SK-N-SH (cell line): ENCODE measurements at regions not wholly inside any gene's neighbourhood (a gene's known extent, or its start where the extent isn't known, plus 50 kb on each side); places are given as distances from the start of the nearest gene placed in this dataset.

Experiments
- CTCF ChIA-PET: fragments of 300-600, 350-600 bp; formaldehyde crosslinking; extraction: SDS; loops from one replicate; lab custom pipeline; 2021; lab: Yijun Ruan, JAX
- POLR2A ChIA-PET: fragments of 350-600 bp; sonication (Branson Sonifier 250); formaldehyde crosslinking; extraction: SDS; loops from one replicate; lab custom pipeline; 2020; ENCODE audit warnings: antibody characterized with exemption, inconsistent platforms; lab: Yijun Ruan, JAX
- DNase-seq: peaks from one replicate; pipeline ENCODE4 v3.0.0; 2012
- H2AFZ ChIP-seq: fragments of 200-600 bp; sonication (generic); 2 replicates; pipeline ENCODE4 v1.8.1; 2016; ENCODE audit warnings: antibody characterized with exemption, mild to moderate bottlenecking, low read depth
- H3F3A ChIP-seq: fragments of 200-600 bp; sonication (generic); replicated peaks from 2 replicates; pipeline ENCODE3; 2016; ENCODE audit warnings: antibody characterized with exemption, mild to moderate bottlenecking; ENCODE audit not compliant: insufficient read depth
- H3K27ac ChIP-seq, 2 experiments: fragments of 200-500 bp in 1 of 2; fragments of 200-600 bp in 1 of 2; sonication (Bioruptor generic) in 1 of 2; sonication (generic), shearing (Covaris generic) in 1 of 2; 2 replicates each; pipeline versions ENCODE4 v1.5.1 to v1.6.1; 2014 to 2016; ENCODE audit warnings: low read depth in 2 of 2, inconsistent platforms in 1 of 2, low read length in 1 of 2, mild to moderate bottlenecking in 1 of 2, mixed read lengths in 1 of 2
- H3K27me3 ChIP-seq: fragments of 200-600 bp; sonication (generic), shearing (Covaris generic); 2 replicates; pipeline ENCODE4 v1.6.1; 2016; ENCODE audit warnings: mixed run types; ENCODE audit not compliant: insufficient read depth
- H3K36me3 ChIP-seq, 2 experiments: fragments of 200-500 bp in 1 of 2; fragments of 200-600 bp in 1 of 2; sonication (Bioruptor generic) in 1 of 2; sonication (generic) in 1 of 2; replicated peaks in 1 of 2; 2 replicates each; pipeline versions ENCODE3 to v1.5.1; 2014 to 2016; ENCODE audit warnings: low read length in 1 of 2, mild to moderate bottlenecking in 1 of 2; ENCODE audit not compliant: insufficient read depth in 2 of 2, control insufficient read depth in 1 of 2
- H3K4me1 ChIP-seq, 2 experiments: fragments of 200-500 bp in 1 of 2; fragments of 200-600 bp in 1 of 2; sonication (Bioruptor generic) in 1 of 2; sonication (generic), shearing (Covaris generic) in 1 of 2; 2 replicates each; pipeline versions ENCODE4 v1.5.1 to v1.6.1; 2014 to 2016; ENCODE audit warnings: low read depth in 1 of 2, low read length in 1 of 2, mixed run types in 1 of 2; ENCODE audit not compliant: insufficient read depth in 2 of 2, control insufficient read depth in 1 of 2
- H3K4me2 ChIP-seq: fragments of 200-600 bp; sonication (generic), shearing (Covaris generic); 2 replicates; pipeline ENCODE4 v1.6.1; 2017; ENCODE audit warnings: mixed run types
- H3K4me3 ChIP-seq, 2 experiments: fragments of 200-500 bp in 1 of 2; fragments of 200-600 bp in 1 of 2; sonication (Bioruptor generic) in 1 of 2; sonication (generic), shearing (Covaris generic) in 1 of 2; 2 replicates each; pipeline versions ENCODE4 v1.5.1 to v1.8.1; 2014 to 2016; ENCODE audit warnings: low read depth in 2 of 2, inconsistent platforms in 1 of 2, low read length in 1 of 2, mild to moderate bottlenecking in 1 of 2, mixed read lengths in 1 of 2, moderate library complexity in 1 of 2
- H3K79me2 ChIP-seq: fragments of 200-600 bp; sonication (generic); 2 replicates; pipeline ENCODE4 v1.8.1; 2017; ENCODE audit warnings: mild to moderate bottlenecking; ENCODE audit not compliant: insufficient read depth
- H3K9ac ChIP-seq: fragments of 200-600 bp; sonication (generic); 2 replicates; pipeline ENCODE4 v1.6.1; 2017; ENCODE audit warnings: mixed run types
- H3K9me2 ChIP-seq: fragments of 200-600 bp; sonication (generic); 2 replicates; pipeline ENCODE4 v1.6.1; 2017; ENCODE audit warnings: mixed run types
- H3K9me3 ChIP-seq: fragments of 200-600 bp; sonication (generic); 2 replicates; pipeline ENCODE4 v1.6.1; 2017; ENCODE audit warnings: mixed run types, mild to moderate bottlenecking, moderate library complexity
- H4K20me1 ChIP-seq: fragments of 200-600 bp; sonication (generic); 2 replicates; pipeline ENCODE4 v1.6.1; 2017; ENCODE audit warnings: mild to moderate bottlenecking, mixed run types; ENCODE audit not compliant: insufficient read depth
- CHD2 ChIP-seq: fragments of 150-350 bp; IDR thresholded peaks from 2 replicates; pipeline ENCODE4 v1.6.1; 2018; ENCODE audit warnings: low read length; ENCODE audit not compliant: partially characterized antibody
- ELF1 ChIP-seq: IDR thresholded peaks from 2 replicates; pipeline ENCODE4 v1.4.0; 2012
- FOXJ3 ChIP-seq: sonication (generic); formaldehyde crosslinking; IDR thresholded peaks from 2 replicates; pipeline ENCODE4 v1.5.1; 2020; ENCODE audit warnings: mild to moderate bottlenecking, missing genetic modification reagents
- FOXM1 ChIP-seq: IDR thresholded peaks from 2 replicates; pipeline ENCODE4 v1.4.0; 2012; ENCODE audit warnings: low read depth, mild to moderate bottlenecking
- GATA2 ChIP-seq: sonication (generic); formaldehyde crosslinking; IDR thresholded peaks from 2 replicates; pipeline ENCODE4 v1.5.0; 2020; ENCODE audit warnings: mild to moderate bottlenecking, missing genetic modification reagents
- IRF3 ChIP-seq: fragments of 150-350 bp; IDR thresholded peaks from 2 replicates; pipeline ENCODE4 v1.6.1; 2016; ENCODE audit warnings: mild to moderate bottlenecking, low read depth, low read length
- JUND ChIP-seq: IDR thresholded peaks from 2 replicates; pipeline ENCODE4 v1.4.0; 2012
- NFIC ChIP-seq: IDR thresholded peaks from 2 replicates; pipeline ENCODE4 v1.4.0; 2012; ENCODE audit warnings: borderline replicate concordance
- NRF1 ChIP-seq: IDR thresholded peaks from 2 replicates; pipeline ENCODE4 v1.6.1; 2012; ENCODE audit warnings: low read depth, mild to moderate bottlenecking, low read length
- POLR2AphosphoS5 ChIP-seq: IDR thresholded peaks from 2 replicates; pipeline ENCODE4 v1.6.1; 2012; ENCODE audit warnings: low read depth, low read length
- RAD21 ChIP-seq: IDR thresholded peaks from 2 replicates; pipeline ENCODE4 v1.6.1; 2012; ENCODE audit warnings: mild to moderate bottlenecking, low read length
- SIN3A ChIP-seq: IDR thresholded peaks from 2 replicates; pipeline ENCODE4 v1.6.1; 2012; ENCODE audit warnings: low read depth, mild to moderate bottlenecking, low read length, moderate library complexity, borderline replicate concordance
- TAF1 ChIP-seq: IDR thresholded peaks from 2 replicates; pipeline ENCODE4 v1.6.1; 2012; ENCODE audit warnings: low read depth, mild to moderate bottlenecking, low read length, moderate library complexity, borderline replicate concordance
- TCF12 ChIP-seq: IDR thresholded peaks from 2 replicates; pipeline ENCODE4 v1.4.0; 2012
- TEAD4 ChIP-seq: IDR thresholded peaks from 2 replicates; pipeline ENCODE4 v1.4.0; 2012; ENCODE audit warnings: mild to moderate bottlenecking, borderline replicate concordance; ENCODE audit not compliant: insufficient read depth
- ZBTB33 ChIP-seq: IDR thresholded peaks from 2 replicates; pipeline ENCODE4 v1.4.0; 2012; ENCODE audit warnings: low read depth, borderline replicate concordance
- WGBS: methylation state at CpG from one replicate; pipeline ENCODE4 v1.1.6; 2017; ENCODE audit warnings: low lambda C conversion rate; 5-methylcytosine and 5-hydroxymethylcytosine counted together
- TF ChIP-seq, protein P1 (sequence below): IDR thresholded peaks from 2 replicates; pipeline ENCODE4; 2012
- TF ChIP-seq, protein P2 (sequence below): IDR thresholded peaks from 2 replicates; pipeline ENCODE4 v1.4.0; 2012; ENCODE audit warnings: low read depth
- TF ChIP-seq, protein P3 (sequence below): fragments of 150-350 bp; IDR thresholded peaks from 2 replicates; pipeline ENCODE4 v1.6.1; 2017; ENCODE audit warnings: antibody characterized with exemption, low read length, low read depth, borderline replicate concordance
- TF ChIP-seq, protein P4 (sequence below): fragments of 200-600 bp; sonication (generic); IDR thresholded peaks from 2 replicates; pipeline ENCODE4 v1.6.1; 2017; ENCODE audit warnings: antibody characterized with exemption, mild to moderate bottlenecking, moderate library complexity

- H3F3A ChIP-seq, result no peaks in the 10 kb centered on the region
- H3K27ac ChIP-seq, result no peak overlapping the region
- H3K4me2 ChIP-seq, result no peak overlapping the region
- WGBS, result 62% methylated on average over 4 of the region's 7 CpGs
- no peaks in the 10 kb centered on the region for H3K36me3 ChIP-seq
- no peaks in the 10 kb centered on the region; the same call in 1 of the 2 replicates for H4K20me1 ChIP-seq
- no peak overlapping the region for H2AFZ ChIP-seq
- POLR2A ChIA-PET, result no interaction called here
- DNase-seq, result no peak
- no peaks in the 10 kb centered on the region; a peak in 1 of 4 replicates for H3K4me1 ChIP-seq
- no peaks in the 10 kb centered on the region for H3K9me3 ChIP-seq
- no peaks in the 10 kb centered on the region for H3K79me2 ChIP-seq
- H3K9ac ChIP-seq, result no peak overlapping the region
- CTCF ChIA-PET, result no interaction called here
- no peak overlapping the region for H3K4me3 ChIP-seq
- no peaks in the 10 kb centered on the region for H3K9me2 ChIP-seq
- TF ChIP-seq ZBTB33 (no peak), FOXM1 (no peak), CHD2 (no peak), RAD21 (no peak), NRF1 (no peak), TAF1 (no peak), TEAD4 (no peak), IRF3 (no peak), SIN3A (no peak), JUND (no peak)
- TF ChIP-seq, protein P1, sequence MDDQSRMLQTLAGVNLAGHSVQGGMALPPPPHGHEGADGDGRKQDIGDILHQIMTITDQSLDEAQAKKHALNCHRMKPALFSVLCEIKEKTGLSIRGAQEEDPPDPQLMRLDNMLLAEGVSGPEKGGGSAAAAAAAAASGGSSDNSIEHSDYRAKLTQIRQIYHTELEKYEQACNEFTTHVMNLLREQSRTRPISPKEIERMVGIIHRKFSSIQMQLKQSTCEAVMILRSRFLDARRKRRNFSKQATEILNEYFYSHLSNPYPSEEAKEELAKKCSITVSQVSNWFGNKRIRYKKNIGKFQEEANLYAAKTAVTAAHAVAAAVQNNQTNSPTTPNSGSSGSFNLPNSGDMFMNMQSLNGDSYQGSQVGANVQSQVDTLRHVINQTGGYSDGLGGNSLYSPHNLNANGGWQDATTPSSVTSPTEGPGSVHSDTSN, result no peak
- TF ChIP-seq, protein P2, sequence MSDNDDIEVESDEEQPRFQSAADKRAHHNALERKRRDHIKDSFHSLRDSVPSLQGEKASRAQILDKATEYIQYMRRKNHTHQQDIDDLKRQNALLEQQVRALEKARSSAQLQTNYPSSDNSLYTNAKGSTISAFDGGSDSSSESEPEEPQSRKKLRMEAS, result no peak
- H3K27me3 ChIP-seq, result no peaks in the 10 kb centered on the region; the same call in 1 of the 2 replicates
These were observed 267.5 kb upstream of the AGTR2 start for GRCh38 chrX:115902995-115903394.

GRCh38 chrX:115906276-115906675 is 264.3 kb upstream of the AGTR2 start:
- no peak for DNase-seq
- H3K4me2 ChIP-seq, result no peak overlapping the region
- H2AFZ ChIP-seq, result no peak overlapping the region
- H3K9ac ChIP-seq, result no peak overlapping the region
- no peak overlapping the region for H3K27ac ChIP-seq
- no peaks in the 10 kb centered on the region for H3K27me3 ChIP-seq
- H3K4me3 ChIP-seq, result no peak overlapping the region
- no peaks in the 10 kb centered on the region for H3K4me1 ChIP-seq
- 50% methylated on average over 1 of the region's 2 CpGs for WGBS
- H3K79me2 ChIP-seq, result no peaks in the 10 kb centered on the region
- no peaks in the 10 kb centered on the region for H3K36me3 ChIP-seq
- H4K20me1 ChIP-seq, result no peaks in the 10 kb centered on the region; the same call in 1 of the 2 replicates
- H3K9me2 ChIP-seq, result no peaks in the 10 kb centered on the region
- CTCF ChIA-PET, result no interaction called here
- H3K9me3 ChIP-seq, result no peaks in the 10 kb centered on the region
- no peaks in the 10 kb centered on the region for H3F3A ChIP-seq
- POLR2A ChIA-PET, result no interaction called here
- TF ChIP-seq TEAD4 (no peak), JUND (no peak), SIN3A (no peak), NFIC (no peak), POLR2AphosphoS5 (no peak), ELF1 (no peak), FOXJ3 (no peak), CHD2 (no peak), TCF12 (no peak), GATA2 (CRISPR knock-in tag) (no peak), TAF1 (no peak)
- TF ChIP-seq, protein P3, sequence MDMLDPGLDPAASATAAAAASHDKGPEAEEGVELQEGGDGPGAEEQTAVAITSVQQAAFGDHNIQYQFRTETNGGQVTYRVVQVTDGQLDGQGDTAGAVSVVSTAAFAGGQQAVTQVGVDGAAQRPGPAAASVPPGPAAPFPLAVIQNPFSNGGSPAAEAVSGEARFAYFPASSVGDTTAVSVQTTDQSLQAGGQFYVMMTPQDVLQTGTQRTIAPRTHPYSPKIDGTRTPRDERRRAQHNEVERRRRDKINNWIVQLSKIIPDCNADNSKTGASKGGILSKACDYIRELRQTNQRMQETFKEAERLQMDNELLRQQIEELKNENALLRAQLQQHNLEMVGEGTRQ, result no peak
- TF ChIP-seq, protein P4, sequence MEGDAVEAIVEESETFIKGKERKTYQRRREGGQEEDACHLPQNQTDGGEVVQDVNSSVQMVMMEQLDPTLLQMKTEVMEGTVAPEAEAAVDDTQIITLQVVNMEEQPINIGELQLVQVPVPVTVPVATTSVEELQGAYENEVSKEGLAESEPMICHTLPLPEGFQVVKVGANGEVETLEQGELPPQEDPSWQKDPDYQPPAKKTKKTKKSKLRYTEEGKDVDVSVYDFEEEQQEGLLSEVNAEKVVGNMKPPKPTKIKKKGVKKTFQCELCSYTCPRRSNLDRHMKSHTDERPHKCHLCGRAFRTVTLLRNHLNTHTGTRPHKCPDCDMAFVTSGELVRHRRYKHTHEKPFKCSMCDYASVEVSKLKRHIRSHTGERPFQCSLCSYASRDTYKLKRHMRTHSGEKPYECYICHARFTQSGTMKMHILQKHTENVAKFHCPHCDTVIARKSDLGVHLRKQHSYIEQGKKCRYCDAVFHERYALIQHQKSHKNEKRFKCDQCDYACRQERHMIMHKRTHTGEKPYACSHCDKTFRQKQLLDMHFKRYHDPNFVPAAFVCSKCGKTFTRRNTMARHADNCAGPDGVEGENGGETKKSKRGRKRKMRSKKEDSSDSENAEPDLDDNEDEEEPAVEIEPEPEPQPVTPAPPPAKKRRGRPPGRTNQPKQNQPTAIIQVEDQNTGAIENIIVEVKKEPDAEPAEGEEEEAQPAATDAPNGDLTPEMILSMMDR, result no peak
